Panc1 (cell line): ENCODE measurements at regions not wholly inside any gene's neighbourhood (a gene's known extent, or its start where the extent isn't known, plus 50 kb on each side); places are given as distances from the start of the nearest gene placed in this dataset.

ENCODE experiments used
- POLR2AphosphoS5 ChIP-seq: IDR thresholded peaks from 2 replicates; pipeline ENCODE4 v1.6.1; 2012; ENCODE audit warnings: mild to moderate bottlenecking, low read depth, low read length, moderate library complexity
- TCF7L2 ChIP-seq: IDR thresholded peaks from 2 replicates; pipeline ENCODE4 v1.6.1; 2011; ENCODE audit warnings: mild to moderate bottlenecking, low read depth, low read length, inconsistent platforms
- TF ChIP-seq, protein P1 (sequence below): fragments of 450-650 bp; IDR thresholded peaks from 2 replicates; pipeline ENCODE4 v1.5.1; 2017; ENCODE audit warnings: mild to moderate bottlenecking

- no peak for TF ChIP-seq POLR2AphosphoS5
- TF ChIP-seq TCF7L2: no peak
- TF ChIP-seq, protein P1, sequence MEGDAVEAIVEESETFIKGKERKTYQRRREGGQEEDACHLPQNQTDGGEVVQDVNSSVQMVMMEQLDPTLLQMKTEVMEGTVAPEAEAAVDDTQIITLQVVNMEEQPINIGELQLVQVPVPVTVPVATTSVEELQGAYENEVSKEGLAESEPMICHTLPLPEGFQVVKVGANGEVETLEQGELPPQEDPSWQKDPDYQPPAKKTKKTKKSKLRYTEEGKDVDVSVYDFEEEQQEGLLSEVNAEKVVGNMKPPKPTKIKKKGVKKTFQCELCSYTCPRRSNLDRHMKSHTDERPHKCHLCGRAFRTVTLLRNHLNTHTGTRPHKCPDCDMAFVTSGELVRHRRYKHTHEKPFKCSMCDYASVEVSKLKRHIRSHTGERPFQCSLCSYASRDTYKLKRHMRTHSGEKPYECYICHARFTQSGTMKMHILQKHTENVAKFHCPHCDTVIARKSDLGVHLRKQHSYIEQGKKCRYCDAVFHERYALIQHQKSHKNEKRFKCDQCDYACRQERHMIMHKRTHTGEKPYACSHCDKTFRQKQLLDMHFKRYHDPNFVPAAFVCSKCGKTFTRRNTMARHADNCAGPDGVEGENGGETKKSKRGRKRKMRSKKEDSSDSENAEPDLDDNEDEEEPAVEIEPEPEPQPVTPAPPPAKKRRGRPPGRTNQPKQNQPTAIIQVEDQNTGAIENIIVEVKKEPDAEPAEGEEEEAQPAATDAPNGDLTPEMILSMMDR: no peak
Observed at GRCh38 chr4:156633847-156634246, 337.8 kb downstream of the PDGFC start.
